Islet precursor cell (in vitro differentiated cells): ENCODE measurements at regions not wholly inside any gene's neighbourhood (a gene's known extent, or its start where the extent isn't known, plus 50 kb on each side); places are given as distances from the start of the nearest gene placed in this dataset.
A peak's percentile ranks its signal among the peaks of the same experiment; 100 is the strongest.

ENCODE experiments used
- DNase-seq: peaks from one replicate; pipeline ENCODE4 v3.0.0-alpha.2; 2018

- DNase-seq, result peak; percentile 23
These were observed 403.0 kb upstream of the ID2 start for GRCh38 chr2:8278709-8279354.

GRCh38 chr2:8279506-8279905 is 402.4 kb upstream of the ID2 start:
- peak; percentile 19 for DNase-seq

GRCh38 chr2:8281234-8281633 is 400.6 kb upstream of the ID2 start:
- no peak for DNase-seq

GRCh38 chr2:8281950-8282857 is 399.7 kb upstream of the ID2 start:
- DNase-seq, result peak; percentile 44

- DNase-seq, result peak; percentile 32
These were observed 399.0 kb upstream of the ID2 start for GRCh38 chr2:8282858-8283252.

GRCh38 chr2:8285081-8285480 is 396.8 kb upstream of the ID2 start:
- peak; percentile 43 for DNase-seq

GRCh38 chr2:8285898-8286297 is 396.0 kb upstream of the ID2 start:
- peak; percentile 16 for DNase-seq

- DNase-seq, result no peak
These were observed 393.6 kb upstream of the ID2 start for GRCh38 chr2:8288206-8288605.

GRCh38 chr2:8289111-8289510 is 392.7 kb upstream of the ID2 start:
- DNase-seq, result peak; percentile 22

- peak; percentile 4 for DNase-seq
These were observed 391.0 kb upstream of the ID2 start for GRCh38 chr2:8290771-8291352.

GRCh38 chr2:8296306-8296705 is 385.6 kb upstream of the ID2 start:
- DNase-seq, result peak; percentile 4

GRCh38 chr2:8297376-8298231 is 384.3 kb upstream of the ID2 start:
- DNase-seq, result no peak

- peak; percentile 24 for DNase-seq
These were observed 383.1 kb upstream of the ID2 start for GRCh38 chr2:8298783-8299182.

GRCh38 chr2:8300216-8300615 is 381.6 kb upstream of the ID2 start:
- DNase-seq, result peak; percentile 7

GRCh38 chr2:8300905-8301304 is 381.0 kb upstream of the ID2 start:
- peak; percentile 12 for DNase-seq

GRCh38 chr2:8303322-8303832 is 378.5 kb upstream of the ID2 start:
- DNase-seq, result peak; percentile 45

- peak; percentile 42 for DNase-seq
These were observed 376.8 kb upstream of the ID2 start for GRCh38 chr2:8304821-8305766.

GRCh38 chr2:8306530-8307351 is 375.1 kb upstream of the ID2 start:
- DNase-seq, result peak; percentile 23

- peak; percentile 69 for DNase-seq
These were observed 374.2 kb upstream of the ID2 start for GRCh38 chr2:8307606-8308180.

- DNase-seq, result peak; percentile 57
These were observed 372.7 kb upstream of the ID2 start for GRCh38 chr2:8309131-8309530.
